Cardiac fibroblast (primary cell): ENCODE measurements at regions not wholly inside any gene's neighbourhood (a gene's known extent, or its start where the extent isn't known, plus 50 kb on each side); places are given as distances from the start of the nearest gene placed in this dataset.
A peak's percentile ranks its signal among the peaks of the same experiment; 100 is the strongest.

Experiments used
- DNase-seq, 2 donors: peaks; one replicate each; pipeline versions ENCODE4 v3.0.0 to v3.0.0-alpha.2; 2010; ENCODE audit warnings: low read depth in 2 of 2
- H3K4me3 ChIP-seq, 2 donors: replicated peaks in 1 of 2; 1 replicate in 1 of 2; 2 replicates in 1 of 2; pipeline ENCODE4 v1.5.1; 2011; ENCODE audit warnings: low read depth in 2 of 2, low read length in 2 of 2, mild to moderate bottlenecking in 2 of 2, moderate library complexity in 1 of 2
- CTCF ChIP-seq: IDR thresholded peaks from one replicate; pipeline ENCODE4 v1.5.1; 2011; ENCODE audit warnings: low read depth, mild to moderate bottlenecking, low read length, inconsistent platforms

GRCh38 chr1:209400351-209401220 is 182.9 kb upstream of the CAMK1G start:
- H3K4me3 ChIP-seq, result no peak overlapping the region
- DNase-seq, result no peak
- TF ChIP-seq CTCF, result no peak

GRCh38 chr1:209402697-209403096 is 180.8 kb upstream of the CAMK1G start:
- no peak overlapping the region for H3K4me3 ChIP-seq
- TF ChIP-seq CTCF, result no peak

DNA sequence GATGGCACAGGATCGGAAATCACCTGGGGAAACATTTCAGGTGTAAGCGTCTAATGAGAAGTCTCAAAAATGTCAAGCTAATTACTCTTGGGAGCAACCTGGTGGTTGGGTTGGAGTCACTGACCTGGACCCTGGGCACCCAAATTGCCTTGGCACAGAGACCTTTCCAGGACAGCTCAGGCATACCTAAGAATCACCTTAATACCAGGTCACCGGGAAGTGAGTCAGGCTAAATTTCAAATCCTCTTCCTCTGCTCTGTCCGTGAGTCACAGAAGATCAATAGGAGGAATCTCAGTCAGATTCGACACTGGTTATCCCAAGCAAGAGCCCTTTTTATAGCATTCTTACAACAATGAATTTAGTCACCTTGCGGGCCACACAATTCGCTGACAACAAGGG is 179.6 kb upstream of the CAMK1G start:
- DNase-seq, result no peak
- H3K4me3 ChIP-seq, result no peak overlapping the region
- no peak for TF ChIP-seq CTCF

More at GRCh38 chr1:209402697-209403096, 180.8 kb upstream of the CAMK1G start:
- DNase-seq, result no peak

- no peak for TF ChIP-seq CTCF
- DNase-seq, result peak in 1 of 2 donors; percentile 33
- no peak overlapping the region for H3K4me3 ChIP-seq
Measured at GRCh38 chr1:209404577-209404976, 178.9 kb upstream of the CAMK1G start.

DNA sequence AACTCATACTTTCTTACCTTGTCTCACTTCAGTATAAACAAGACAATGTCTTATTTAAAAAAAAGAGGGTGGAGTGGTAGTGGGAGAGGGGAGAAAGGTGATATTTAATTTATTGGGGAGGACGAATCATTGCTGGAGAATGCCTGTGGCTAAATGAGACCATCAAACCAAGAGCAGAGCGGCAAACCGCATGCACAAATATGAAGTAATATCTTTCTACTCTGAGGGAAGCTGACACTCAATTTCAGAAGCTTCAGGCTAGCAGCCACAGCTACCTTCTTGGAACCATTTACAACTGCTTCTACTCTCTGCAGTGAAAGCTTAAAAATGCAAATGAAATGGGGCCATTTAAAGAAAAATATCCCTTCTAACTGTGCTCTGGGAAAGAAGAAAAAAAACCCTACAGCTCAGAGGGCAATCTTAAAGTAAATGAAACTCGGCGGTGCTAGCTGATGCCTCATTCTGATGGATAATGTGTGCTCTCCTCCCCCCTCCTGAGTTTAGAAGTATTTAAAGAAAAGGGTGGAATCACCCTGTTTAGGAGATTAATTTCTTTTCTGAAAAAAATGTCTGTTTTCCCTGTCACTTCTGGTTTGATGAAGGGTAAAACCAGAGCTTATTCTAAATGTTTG is 178.2 kb upstream of the CAMK1G start:
- TF ChIP-seq CTCF, result no peak
- no peak overlapping the region for H3K4me3 ChIP-seq
- peak; percentile 39 to 60 for DNase-seq

DNA sequence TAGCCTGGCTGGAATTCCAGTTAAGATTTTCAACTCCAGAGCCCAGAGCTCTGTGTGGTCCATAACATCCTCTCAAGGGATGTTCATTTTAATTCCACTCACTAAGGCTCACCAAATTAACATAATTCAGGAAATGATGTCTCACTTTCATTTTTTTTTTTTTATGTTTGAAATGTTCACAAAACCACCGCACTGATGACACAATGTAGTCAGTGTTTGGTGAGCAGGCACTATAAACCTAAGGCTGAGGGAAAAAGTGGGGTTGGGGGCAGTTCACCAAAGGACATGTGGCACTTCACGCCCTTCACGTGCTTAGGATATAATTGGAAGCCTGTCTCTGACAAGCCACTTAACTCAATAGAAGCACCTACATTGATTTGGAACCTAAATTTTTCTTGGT is 177.3 kb upstream of the CAMK1G start:
- TF ChIP-seq CTCF, result no peak
- no peak overlapping the region for H3K4me3 ChIP-seq
- DNase-seq, result peak in 1 of 2 donors; percentile 40
